NCI-H526 (cell line): ENCODE measurements at regions not wholly inside any gene's neighbourhood (a gene's known extent, or its start where the extent isn't known, plus 50 kb on each side); places are given as distances from the start of the nearest gene placed in this dataset.
"Not testable (repeated sequence)": the region's sequence is repeated elsewhere in the genome, so short reads cannot be mapped to it uniquely, and the experiment has no call there.

Source experiments
- DNase-seq, 2 experiments: peaks; one replicate each; lab custom pipeline; 2025; lab: John Stamatoyannopoulos, UW

DNA sequence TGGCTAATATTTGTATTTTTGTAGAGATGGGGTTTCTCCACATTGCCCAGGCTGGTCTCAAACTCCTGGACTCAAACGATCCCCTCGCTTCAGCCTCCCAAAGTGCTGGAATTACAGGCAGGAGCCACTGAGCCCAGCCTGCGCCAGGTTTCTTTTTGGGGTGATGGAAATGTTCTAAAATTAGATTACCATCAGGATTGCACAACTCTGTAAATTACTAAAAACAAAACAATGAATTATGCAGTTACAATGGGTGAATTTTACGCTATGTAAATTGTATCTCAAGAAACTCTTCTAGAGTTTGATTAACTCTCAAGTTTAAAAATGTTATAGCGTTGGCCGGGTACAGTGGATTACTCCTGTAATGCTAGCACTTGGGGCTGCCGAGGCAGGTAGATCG, 118.9 kb upstream of the TBL1X start:
- DNase-seq, result no peak

DNA sequence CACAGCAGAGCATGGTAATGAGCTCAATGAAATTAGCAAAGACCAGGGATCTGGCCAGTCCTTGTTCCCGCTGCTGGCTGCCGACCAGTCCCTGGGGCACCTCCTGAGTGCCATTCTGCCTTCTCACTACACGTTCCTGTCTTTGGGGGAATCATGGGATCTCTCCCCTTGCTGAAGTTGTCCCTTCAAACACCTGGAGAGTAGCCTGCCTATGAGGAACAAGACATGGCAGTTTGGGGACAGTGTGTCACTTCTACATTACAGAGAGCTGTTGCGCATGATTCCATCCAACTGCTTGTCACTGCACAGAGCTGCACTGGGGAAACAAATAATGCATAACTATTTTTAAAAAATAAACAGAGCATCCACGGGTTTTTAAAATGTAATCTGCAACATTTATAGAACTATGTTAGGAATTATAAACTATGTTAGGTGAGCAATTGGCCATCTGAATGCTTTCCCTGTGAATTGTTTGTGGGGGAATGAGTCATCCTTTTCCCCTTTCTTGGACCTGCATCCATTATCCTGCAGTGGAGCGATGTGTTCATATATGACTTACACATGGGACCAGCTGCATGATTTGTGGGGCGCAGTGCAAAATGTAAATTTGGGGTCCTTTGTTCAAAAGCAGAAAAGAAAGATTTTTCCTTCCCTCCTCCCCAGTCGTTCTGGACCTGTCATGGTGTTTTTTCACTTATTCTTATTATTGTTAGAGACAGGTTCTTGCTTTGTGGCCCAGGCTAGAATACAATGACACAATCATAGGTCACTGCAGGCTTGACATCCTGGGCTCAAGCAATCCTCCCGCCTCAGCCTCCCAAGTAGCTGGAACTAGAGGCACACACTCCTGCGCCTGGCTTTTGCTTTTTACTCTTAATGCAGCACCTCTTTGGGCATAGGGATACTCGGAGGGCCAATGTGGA, 115.0 kb upstream of the TBL1X start:
- no peak for DNase-seq

DNA sequence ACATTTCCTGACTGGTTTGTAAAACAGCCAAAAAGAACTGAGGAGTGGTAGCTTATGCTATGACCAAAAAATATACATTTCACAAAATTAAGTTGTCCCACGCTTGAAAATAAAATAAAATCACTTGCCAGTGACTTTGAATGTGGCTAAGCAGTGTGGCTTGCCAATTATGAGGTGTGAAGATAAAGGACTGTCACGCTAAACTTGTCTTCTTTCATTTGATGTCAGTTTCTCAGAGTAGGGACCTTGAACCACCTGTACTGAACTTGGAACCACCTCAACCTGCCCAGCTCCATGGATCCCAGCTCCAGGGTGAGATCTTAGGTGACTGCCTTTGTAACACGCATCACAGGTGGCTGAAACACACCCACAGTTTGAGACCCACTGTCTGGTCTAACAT, 113.7 kb upstream of the TBL1X start:
- no peak for DNase-seq

DNA sequence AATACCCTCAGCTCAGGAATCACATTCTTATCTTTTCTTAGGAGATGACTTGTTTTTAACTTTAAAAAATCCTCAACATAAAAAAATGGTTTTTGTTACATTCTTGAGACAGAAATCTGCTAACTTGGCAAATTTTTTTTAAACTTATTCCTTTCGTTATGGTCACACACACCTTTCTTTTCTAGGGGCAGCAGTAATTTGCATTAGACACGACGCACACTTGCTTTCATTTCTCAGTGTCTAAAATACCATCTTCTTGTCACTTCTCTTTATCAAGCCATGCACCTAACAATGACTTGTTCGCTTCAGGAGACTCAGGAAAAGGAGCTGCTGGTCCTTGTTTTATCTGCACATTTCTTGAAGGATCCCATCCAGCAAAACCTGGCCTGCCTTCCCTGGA, 112.6 kb upstream of the TBL1X start:
- DNase-seq, result no peak

DNA sequence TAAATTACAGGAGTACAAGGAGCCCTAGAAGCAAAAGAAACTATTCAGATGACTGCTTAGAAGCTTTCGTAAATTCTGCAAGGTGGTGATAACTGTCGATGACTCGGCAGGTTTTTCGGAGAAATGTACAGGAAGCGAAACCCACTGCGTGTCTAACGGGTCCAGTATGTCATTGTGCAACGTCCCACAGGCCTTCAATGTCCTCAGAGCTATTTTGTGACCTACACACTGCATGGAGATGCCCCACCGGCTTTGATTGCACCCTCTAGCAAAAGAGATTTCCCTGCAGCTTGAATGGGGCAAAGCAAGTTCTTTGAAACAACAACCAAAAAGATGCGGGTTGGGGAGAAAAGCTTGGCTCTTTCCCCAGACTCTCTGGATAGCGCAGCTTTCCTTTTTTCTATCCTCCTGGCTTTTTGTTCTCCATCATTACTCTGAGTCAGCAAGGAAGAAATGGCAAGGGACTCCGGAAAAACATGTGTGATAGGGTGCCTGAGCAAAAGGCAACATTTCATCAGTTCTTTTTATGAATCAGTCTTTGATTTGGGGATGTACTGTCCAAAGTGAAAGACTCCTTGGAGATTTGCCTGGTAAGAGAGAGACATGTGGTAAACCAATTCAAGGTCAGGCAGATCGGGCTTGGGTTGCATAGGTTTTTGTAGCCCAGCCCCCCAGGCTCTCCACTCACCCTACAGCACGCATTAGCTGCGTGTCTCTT, 112.0 kb upstream of the TBL1X start:
- DNase-seq, result no peak

DNA sequence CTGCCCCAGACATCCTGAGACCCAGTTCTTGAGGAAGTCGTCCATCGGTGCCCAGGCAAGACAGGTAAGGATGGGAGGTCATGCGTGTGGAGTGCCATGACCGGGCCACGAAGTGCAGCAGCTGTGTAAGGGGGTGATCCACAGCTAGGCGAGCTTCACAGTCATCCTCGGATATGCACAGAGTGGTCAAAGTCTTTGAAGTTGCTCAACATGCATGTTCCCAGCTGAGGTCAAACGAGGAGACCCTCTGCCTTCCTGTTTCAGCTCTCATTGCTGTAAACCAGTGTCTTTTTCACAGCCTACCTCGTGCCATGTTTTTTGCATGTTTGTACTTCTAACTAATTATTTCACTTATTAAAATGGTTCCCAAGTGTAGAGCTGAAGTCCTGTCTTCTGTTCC, 109.9 kb upstream of the TBL1X start:
- DNase-seq, result no peak

DNA sequence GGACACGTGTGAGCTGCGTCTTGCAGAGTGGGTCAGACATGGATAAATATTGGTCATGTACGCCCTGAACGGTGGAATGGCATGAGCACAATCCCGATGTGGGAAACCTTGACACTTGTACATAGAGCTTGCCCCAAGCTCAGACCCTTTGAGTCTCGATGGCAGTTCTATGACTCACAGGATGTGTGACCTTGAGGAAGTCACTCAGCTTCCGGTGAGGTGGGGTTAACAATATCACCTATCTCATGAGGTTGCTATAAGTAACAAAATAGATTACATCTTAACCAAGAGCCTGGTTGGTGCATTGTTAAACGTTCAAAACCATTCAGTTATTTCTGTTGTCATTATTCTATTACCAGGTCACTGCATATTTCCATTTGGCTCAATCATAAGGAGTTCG, 109.1 kb upstream of the TBL1X start:
- DNase-seq, result no peak

DNA sequence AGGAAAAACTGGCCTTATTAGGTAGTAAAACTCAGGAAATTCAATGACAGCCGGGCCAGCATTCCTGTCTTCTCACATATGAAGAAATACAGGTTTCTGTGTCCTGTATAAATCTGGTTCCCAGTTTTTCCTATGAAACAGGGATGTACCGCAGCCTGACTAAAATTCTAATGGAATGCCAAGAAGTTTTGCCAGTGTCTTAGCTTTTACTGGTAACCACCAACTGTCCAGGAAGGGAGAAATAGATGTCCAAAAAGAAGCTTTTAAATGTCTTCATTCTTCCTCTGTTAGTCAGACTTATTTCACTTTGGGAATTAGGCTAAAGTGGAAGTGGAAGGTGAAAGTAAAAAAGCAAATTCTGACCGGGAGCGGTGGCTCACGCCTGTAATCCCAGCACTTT, 108.0 kb upstream of the TBL1X start:
- no peak for DNase-seq

DNA sequence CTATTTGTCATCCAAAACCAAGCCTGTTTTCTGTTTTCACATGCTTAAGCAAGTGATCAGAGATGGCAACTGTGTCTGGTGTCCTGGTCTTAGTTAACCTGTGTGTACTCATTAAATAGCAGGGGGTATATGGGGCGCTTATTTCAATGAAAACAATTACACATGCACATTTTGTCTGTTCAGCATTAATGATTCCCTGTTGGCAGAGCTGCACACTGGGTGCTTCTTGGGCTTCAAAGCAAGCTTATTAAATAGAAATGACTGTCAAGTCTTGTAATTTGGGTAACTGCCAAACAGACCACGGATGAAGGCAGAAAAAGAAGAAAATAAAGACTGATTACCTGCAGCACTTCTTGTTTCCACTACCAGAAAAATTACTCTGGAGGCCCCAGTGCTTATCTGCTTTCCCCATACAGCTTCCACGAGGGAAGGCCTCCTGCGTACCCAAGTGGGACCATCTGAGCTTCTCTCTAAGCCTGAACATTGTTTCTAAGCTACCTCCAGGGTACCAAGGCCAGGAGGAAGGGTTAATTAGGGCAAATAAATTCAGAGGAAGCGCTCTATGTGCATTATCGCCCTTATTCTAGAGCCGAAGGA, 107.2 kb upstream of the TBL1X start:
- no peak for DNase-seq

DNA sequence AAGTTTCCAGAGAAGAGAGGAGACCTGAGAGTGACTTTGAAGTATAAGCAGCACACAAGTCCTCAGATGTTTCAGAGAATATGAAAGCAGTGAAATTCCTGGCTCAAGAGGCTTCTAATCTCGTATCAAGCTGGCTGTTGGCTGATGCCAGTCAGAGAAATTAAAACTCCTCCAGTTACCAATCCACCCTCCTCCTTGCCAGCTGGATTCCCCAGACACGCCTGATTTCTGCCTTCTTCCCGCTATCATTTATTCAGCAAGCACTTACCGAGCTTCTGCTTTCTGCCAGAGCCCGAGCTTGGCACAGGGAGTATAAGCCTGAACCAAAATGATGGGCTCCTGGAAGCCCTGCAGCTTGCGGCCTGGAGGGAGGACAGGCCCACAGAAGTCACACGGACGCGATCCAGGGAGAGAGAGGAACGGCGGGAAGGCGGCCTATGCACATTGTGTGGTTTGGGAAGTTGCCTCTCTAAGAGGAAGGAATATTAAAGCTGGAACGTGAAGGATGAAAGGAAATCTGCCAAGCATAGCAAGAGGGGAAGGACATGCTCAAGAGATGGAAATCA, 102.4 kb upstream of the TBL1X start:
- DNase-seq, result no peak

DNA sequence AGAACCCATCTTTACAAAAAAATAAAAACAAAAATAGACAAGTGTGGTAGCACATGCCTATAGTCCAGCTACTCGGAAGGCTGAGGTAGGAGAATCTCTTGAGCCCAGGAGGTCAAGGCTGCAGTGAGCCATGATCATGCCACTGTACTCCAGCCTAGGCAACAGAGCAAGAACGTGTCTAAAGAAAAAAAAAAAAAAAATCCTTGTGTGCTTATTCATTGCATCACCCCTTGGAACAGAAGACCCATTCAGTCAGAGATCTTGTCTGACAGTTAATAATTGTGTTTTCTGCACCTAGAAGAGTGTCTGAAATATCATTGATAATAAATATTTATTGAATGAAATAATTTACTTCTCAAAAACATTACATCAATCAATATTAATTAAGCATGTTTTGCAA, 97.4 kb upstream of the TBL1X start:
- no peak for DNase-seq

DNA sequence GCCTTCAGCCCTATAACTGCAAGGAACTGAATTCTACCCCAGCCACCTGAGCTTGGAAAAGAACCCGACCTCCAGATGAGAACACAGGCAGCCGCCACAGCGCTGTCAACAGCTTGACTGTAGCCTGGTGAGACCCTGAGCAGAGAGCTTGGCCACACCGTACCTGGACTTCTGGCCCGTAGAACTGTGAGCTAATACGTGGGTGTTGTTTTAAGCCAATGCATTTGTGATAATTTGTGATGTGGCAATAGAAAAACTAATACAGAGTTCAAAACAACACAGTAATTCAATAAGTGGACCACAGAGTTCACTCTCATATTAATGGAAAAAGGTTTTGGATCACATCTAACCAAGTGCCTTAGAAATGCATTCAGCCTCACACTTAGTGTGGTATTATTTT, 96.6 kb upstream of the TBL1X start:
- no peak for DNase-seq

DNA sequence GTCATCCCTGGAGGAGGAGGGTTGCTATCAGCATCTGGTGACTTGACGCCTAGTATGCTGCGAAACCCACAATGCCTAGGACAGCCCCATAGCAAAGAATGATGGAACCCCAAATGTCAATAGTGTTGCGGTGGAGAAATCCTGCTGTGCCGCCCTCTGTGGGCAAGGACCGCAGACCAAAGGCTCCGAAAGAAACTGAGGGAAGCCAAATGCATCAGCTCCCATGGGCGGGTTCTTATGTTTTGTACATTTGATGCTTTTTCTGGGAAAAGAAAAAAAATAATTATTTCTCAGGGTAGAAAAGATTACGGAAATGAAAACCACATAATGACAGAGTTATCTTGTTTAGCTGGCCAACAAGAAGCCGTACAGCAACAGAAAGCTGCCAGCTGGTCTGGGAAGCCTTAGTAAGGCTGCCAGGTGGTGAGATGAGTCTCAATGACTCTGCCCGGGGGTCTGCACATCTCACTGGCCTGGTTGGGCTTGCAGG, 95.0 kb upstream of the TBL1X start:
- no peak for DNase-seq

DNA sequence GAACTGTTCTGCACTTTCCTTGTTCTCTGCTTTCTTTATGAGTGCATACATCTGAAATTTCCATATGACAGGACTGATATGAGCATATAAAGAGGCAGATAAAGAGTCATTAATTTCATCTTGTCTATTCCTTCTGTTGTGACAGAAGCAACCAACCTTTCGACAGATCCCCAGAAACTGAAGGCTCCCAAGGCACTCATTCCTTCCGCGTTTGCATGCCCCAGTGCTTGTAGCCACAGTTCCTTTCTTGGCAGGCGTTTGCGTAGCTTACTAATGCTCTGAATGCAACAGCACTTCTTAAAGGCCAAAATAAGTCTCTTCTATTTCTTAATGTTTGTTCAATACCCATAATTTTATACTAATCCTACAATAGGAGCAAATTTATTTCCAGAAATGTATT, 94.0 kb upstream of the TBL1X start:
- DNase-seq, result no peak

DNA sequence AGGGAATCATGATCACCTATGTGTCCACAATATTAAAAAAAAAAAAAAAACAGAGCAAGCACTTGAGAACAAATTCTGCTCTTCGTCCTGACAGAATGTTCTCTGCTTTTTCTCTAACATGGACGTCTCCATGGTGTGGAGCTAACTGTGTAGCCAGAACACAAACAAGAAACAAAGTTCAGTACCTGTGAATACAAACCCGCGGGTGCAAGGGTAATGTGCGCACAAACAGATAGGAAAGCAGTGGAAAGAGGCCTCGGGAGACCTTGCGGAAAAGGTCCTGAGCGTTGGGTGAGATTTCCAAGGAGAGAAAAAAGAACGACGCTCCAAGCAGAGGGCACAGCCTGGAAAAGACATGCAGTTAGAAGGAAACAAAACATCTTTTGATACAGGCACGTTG, 92.0 kb upstream of the TBL1X start:
- DNase-seq, result no peak

DNA sequence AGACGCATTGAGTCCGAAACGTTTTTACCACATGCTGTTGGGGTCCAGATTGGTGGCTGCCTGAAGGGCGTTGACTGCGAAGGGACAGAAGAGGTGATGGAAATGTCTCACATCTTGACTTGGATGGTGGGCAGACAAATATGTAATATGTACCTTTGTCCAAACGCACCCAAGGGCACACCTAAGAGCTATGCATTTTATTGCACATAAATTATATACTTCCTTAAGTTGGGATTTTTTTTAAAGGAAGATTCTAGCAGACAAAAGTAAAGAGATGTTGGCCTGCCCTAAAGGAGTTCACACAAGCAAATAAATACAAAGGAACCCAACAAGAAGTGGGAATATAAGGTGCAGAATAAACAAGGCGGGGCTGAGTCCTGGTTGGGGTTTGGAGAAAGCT, 91.1 kb upstream of the TBL1X start:
- DNase-seq, result no peak

DNA sequence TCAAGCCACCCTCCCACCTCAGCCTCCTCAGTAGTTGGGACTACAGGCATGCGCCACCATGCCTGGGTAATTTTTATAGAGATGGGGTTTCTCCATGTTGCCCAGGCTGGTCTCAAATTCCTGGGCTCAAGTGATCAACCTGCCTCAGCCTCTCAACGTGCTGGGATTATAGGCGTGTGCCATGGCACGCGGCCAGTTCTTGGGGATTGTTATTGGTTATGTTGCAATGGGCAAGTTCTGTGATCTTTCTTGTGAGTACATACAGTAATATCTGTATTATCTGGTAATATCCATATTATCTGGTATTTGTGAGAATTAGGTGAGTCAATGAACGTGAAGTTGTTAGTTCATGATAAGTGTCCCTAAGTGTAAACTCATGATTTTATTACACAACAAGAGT, 90.3 kb upstream of the TBL1X start:
- DNase-seq, result no peak

DNA sequence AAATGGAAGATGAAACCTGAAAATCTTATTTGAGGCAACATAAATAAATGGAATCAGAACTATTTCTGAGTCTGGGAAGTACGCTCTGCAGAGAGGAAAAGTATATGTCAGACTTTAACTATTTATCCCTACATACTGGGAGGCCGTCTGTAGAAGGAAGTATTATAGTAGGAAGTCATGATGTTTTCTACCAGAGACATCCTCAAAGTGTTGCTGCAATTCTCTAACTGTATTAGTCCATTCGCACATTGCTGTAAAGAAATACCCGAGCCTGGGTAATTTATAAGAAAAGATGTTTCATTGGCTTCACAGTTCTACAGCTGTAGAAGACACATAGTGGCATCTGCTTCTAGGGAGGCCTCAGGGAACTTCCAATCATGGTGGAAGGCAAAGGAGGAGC, 88.7 kb upstream of the TBL1X start:
- no peak for DNase-seq

DNA sequence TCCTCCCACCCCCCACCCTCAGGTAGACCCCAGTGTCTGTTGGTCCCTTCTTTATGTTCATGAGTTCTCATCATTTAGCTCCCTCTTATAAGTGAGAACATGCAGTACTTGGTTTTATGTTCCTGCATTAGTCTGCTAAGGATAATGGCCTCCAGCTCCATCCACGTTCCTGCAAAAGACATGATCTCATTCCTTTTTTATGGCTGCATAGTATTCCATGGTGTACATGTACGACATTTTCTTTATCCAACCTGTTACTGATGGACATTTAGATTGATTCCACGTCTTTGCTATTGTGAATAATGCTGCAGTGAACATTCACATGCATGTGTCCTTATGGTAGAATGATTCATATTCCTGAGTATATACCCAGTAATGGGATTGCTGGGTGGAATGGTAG, 87.6 kb upstream of the TBL1X start:
- DNase-seq, result not testable (repeated sequence)

DNA sequence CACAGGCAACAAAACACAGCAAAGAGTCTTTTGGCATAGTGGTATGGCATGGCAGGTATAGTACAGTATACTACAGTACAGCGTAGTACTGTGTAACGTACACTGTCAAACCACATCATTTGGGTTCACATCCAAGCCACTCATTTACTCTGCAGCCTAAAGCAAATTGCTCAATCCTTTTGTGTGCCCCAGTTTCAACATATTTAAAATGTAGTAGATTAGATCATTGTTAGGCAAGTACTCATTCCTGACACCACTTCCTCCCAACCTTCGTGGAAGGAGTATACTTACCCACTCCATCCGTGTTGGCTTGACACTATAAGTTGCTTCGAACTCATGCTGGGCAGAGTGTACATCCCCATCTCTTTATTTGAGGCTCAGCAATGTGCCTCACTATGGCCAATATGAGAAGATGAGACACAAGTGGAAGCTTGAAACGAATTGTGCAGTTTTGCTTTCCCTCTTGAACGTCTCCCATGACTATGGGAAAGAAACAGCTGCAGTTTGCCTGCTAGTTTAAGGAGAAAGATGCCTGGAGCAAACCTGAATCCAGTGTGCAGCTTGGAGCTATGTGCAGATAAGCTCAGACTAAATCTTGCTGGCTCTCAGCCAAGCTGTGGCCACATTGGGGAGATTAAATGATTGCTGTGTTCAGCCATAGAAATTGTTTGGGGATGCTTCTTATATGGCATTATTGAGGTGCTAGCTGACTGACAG, 85.7 kb upstream of the TBL1X start:
- no peak for DNase-seq

DNA sequence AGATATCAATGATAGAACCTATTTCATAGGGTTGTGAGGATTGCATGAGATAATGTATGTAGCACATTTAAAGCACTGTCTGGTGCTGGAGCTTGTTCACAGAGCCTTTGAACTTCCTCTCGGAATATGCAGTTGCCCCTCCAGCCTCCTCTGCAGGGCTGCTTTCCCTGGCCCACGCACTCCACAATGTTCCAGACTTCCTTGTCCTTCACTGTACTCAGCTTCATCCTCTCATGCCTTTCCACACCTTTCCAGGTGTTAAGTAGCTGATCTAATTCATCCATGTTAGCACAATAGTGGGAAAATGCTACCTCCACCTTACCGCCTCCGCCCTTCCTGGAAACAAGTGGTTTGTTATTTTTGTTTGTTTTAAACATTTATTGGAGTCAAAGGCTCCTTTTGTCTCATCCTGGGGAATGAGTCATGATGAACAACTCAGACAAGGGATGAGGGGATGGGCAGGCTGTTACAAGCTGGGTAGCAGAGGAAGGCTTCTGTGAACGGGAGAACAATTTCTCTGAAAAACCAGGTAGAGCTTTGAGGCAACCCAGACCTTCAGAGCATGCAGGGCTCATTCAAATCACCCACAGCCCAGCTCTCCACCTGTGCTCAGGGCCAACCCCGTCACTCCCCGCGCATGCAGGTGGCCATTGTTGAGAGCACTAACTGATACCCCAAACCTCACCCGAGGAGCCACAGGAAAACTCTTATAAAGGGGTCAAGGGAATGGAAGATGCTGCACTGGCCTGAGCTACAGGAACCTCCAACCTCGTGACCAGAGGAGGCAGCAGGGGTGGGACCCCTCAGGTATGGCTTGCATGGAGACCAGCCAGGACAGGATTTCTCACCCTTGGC, 84.9 kb upstream of the TBL1X start:
- no peak for DNase-seq
